ENCODE measurements at regions not wholly inside any gene's neighbourhood (a gene's known extent, or its start where the extent isn't known, plus 50 kb on each side); places are given as distances from the start of the nearest gene placed in this dataset.

DNA sequence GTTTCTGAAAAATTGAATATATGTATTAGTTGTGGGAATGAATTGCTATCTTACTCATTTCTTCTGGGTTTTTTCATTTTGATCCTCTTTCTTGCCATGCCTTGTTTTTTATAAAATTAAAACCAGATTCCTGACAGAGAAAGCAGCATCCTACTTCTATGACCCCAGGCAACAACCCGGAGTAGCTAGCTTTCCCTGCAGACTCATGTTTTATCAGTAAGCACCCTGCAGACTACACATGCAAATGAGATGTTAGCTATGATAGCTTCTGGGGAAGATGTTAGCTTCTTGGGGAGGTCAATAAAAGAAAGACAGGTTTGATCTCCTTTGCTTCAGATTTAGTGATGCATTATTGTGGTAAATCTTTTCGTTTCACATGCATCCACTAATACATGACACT, 1598.6 kb downstream of the SLITRK5 start:
- H3K27me3 ChIP-seq (ENCODE audit: control insufficient read depth, insufficient read depth, low read length) = no peaks in the 10 kb centered on the region
- no peak overlapping the region for H3K9ac ChIP-seq (ENCODE audit: low read depth, low read length)
- H3K9me3 ChIP-seq (ENCODE audit: control insufficient read depth, insufficient read depth, low read length) = no peaks in the 10 kb centered on the region
- H3K4me3 ChIP-seq (ENCODE audit: low read depth, low read length) = no peak overlapping the region
- H3K36me3 ChIP-seq (ENCODE audit: control insufficient read depth, insufficient read depth, low read length) = no peaks in the 10 kb centered on the region
- H3K4me1 ChIP-seq (ENCODE audit: control insufficient read depth, insufficient read depth, low read length) = no peaks in the 10 kb centered on the region

DNA sequence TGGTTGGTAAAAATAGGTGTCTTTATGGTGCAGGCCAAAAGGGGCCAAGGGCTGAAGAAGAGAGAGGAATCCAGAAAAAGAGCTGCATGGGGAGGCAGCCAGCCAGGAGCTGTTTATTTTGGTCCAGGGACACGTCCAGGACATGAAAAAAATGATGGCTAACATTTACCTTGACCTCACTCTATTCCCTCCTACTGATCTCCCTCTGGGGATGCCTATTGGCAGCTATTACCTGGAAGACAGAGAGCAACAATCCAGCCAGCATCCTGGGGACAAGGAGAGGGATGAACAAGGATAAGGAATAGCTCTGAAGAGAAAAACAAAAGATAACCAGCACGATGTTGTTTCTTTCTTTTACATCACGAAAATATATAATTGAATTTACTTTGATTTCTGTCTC, 1599.6 kb downstream of the SLITRK5 start:
- H3K36me3 ChIP-seq (ENCODE audit: control insufficient read depth, insufficient read depth, low read length) = no peaks in the 10 kb centered on the region
- H3K9me3 ChIP-seq (ENCODE audit: control insufficient read depth, insufficient read depth, low read length) = no peaks in the 10 kb centered on the region
- no peaks in the 10 kb centered on the region for H3K4me1 ChIP-seq (ENCODE audit: control insufficient read depth, insufficient read depth, low read length)
- H3K9ac ChIP-seq (ENCODE audit: low read depth, low read length) = no peak overlapping the region
- H3K27me3 ChIP-seq (ENCODE audit: control insufficient read depth, insufficient read depth, low read length) = no peaks in the 10 kb centered on the region
- no peak overlapping the region for H3K4me3 ChIP-seq (ENCODE audit: low read depth, low read length)

DNA sequence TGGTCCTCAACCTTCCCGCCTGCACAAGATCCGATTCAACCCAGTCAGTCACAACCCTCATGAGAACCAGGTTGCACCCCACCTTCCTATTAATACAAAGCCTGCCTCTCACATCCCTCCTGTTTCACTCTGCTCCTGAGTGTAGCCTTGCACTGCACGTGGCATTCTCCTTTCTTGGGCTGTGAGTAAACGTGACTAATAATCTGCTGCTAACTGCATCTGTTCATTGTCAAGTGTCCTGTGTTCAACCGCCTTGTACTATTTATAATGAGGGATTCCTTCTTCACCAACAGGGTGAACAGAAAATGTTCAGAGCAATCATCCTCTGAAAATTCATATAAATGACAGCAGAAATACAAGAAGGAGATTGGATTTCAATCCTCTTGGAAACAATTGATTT, 1608.2 kb downstream of the SLITRK5 start:
- no peaks in the 10 kb centered on the region for H3K4me1 ChIP-seq (ENCODE audit: control insufficient read depth, insufficient read depth, low read length)
- no peaks in the 10 kb centered on the region for H3K27me3 ChIP-seq (ENCODE audit: control insufficient read depth, insufficient read depth, low read length)
- H3K4me3 ChIP-seq (ENCODE audit: low read depth, low read length) = no peak overlapping the region
- H3K9me3 ChIP-seq (ENCODE audit: control insufficient read depth, insufficient read depth, low read length) = no peaks in the 10 kb centered on the region
- H3K36me3 ChIP-seq (ENCODE audit: control insufficient read depth, insufficient read depth, low read length) = no peaks in the 10 kb centered on the region
- H3K9ac ChIP-seq (ENCODE audit: low read depth, low read length) = no peak overlapping the region

DNA sequence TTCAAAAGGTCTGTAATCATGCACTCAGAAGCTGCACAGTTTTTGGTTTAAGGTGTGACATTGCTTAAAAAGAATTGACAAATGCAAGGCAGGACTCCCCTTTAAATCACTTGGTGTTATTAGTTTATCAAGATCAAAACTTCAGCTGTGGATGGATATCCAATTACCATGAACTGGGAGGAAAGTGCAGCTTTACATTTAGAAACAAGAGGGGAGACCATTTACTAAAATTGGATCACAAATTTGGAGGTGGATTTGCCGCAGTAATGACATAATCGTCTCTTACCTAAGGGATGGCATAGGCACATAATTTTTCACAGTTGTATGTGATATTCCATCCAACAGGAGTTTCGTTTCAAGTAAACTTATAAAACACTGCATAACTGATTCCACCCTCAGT, 1610.2 kb downstream of the SLITRK5 start:
- H3K4me3 ChIP-seq (ENCODE audit: low read depth, low read length) = no peak overlapping the region
- H3K36me3 ChIP-seq (ENCODE audit: control insufficient read depth, insufficient read depth, low read length) = no peaks in the 10 kb centered on the region
- no peaks in the 10 kb centered on the region for H3K4me1 ChIP-seq (ENCODE audit: control insufficient read depth, insufficient read depth, low read length)
- no peaks in the 10 kb centered on the region for H3K9me3 ChIP-seq (ENCODE audit: control insufficient read depth, insufficient read depth, low read length)
- no peak overlapping the region for H3K9ac ChIP-seq (ENCODE audit: low read depth, low read length)
- no peaks in the 10 kb centered on the region for H3K27me3 ChIP-seq (ENCODE audit: control insufficient read depth, insufficient read depth, low read length)

DNA sequence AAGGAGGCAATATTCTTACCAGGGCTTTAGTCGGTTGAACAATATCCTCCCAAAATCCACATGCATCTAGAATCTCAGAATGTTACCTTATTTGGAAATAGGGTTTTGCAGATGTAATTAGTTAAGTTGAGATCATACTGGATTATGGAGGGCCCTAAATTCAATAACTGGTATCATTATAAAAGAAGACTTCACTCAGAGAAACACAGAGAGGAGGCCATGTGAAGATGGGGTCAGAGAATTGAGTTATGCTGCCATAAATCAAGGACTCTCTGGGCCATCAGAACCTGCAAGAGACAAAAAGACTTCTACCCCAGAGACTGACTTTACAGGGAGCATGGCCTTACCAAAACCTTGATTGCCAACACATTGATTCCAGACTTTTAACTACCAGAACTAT, 1611.1 kb downstream of the SLITRK5 start:
- H3K9me3 ChIP-seq (ENCODE audit: control insufficient read depth, insufficient read depth, low read length) = no peaks in the 10 kb centered on the region
- H3K36me3 ChIP-seq (ENCODE audit: control insufficient read depth, insufficient read depth, low read length) = no peaks in the 10 kb centered on the region
- no peaks in the 10 kb centered on the region for H3K27me3 ChIP-seq (ENCODE audit: control insufficient read depth, insufficient read depth, low read length)
- H3K4me3 ChIP-seq (ENCODE audit: low read depth, low read length) = no peak overlapping the region
- no peak overlapping the region for H3K9ac ChIP-seq (ENCODE audit: low read depth, low read length)
- no peaks in the 10 kb centered on the region for H3K4me1 ChIP-seq (ENCODE audit: control insufficient read depth, insufficient read depth, low read length)

DNA sequence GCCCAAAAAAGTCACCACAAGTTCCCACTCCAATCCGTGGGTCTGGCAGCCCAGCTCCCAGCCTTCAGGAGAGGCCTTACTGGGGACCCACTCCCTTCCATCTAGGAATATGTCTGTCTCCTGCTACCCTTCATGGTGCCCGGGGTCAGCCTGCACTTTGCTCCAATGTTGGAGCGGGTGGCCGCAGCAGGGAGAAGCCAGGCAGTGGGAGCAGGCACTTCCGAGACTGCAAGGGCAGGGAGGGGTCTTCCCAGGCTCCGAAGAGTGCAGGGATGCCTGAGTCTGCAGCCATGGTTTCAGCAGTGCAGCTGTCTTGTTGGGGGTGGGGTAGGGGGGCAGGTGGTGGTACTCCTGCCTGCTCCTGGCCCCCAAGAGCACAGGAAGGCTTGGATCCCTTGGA, 1616.2 kb downstream of the SLITRK5 start:
- no peaks in the 10 kb centered on the region for H3K36me3 ChIP-seq (ENCODE audit: control insufficient read depth, insufficient read depth, low read length)
- no peak overlapping the region for H3K9ac ChIP-seq (ENCODE audit: low read depth, low read length)
- peaks cover 4% of the 10 kb centered on the region for H3K9me3 ChIP-seq (ENCODE audit: control insufficient read depth, insufficient read depth, low read length)
- no peak overlapping the region for H3K4me3 ChIP-seq (ENCODE audit: low read depth, low read length)
- no peaks in the 10 kb centered on the region for H3K4me1 ChIP-seq (ENCODE audit: control insufficient read depth, insufficient read depth, low read length)
- no peaks in the 10 kb centered on the region for H3K27me3 ChIP-seq (ENCODE audit: control insufficient read depth, insufficient read depth, low read length)

DNA sequence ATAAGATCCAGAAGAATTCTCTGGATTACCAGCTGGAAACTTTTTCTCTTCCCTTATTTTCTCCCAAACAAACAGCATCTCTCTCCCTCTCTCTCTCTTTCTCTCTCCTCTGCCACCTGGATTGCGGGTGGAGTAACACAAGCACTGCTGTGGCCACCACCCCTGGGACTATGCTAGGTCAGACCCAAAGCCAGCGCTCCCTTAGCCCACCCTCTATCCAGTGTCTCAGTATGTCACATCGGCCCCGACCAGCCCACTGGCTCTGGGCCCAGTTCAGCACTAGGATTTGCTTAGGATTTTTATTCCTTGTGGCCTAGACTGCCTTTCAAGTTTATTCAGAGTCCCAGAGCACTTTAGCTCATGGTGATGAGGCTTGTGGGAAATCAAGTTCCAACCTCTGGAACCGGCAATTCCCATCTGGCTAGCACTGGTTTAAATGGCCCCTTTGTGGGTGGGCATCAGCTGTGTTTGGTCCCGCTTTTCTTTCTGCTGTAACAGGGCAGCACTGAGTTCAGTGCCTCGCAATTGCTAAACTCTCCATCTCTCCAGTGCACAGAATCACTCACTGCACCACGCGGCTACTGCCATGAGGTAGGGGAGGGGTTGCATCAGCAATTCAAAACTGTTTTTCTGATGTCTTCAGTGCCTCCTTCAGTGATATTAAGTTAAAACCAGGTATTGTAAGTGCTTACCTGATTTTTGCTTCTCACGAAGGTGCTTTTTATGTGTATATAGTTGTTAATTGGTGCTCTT, 1623.1 kb downstream of the SLITRK5 start:
- no peaks in the 10 kb centered on the region for H3K4me1 ChIP-seq (ENCODE audit: control insufficient read depth, insufficient read depth, low read length)
- H3K36me3 ChIP-seq (ENCODE audit: control insufficient read depth, insufficient read depth, low read length) = no peaks in the 10 kb centered on the region

DNA sequence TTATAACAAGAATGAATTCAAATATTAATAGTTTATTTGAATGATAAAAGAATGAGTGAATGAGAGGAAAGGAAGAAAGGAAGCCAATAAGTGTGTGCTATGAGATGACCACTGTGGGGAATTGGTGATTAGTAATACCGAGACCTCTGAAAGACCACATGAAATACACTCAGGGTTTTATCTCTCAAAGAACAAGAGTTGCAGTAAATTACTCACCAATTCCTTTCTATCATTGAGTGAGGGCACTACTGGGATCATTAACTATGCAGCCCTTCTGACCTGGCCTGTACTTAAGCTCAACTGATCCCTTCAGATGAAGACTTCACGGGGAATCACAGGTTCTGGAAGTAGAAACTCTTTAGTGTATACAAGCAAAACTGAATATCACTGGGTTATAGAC, 1636.1 kb downstream of the SLITRK5 start:
- no peaks in the 10 kb centered on the region for H3K9me3 ChIP-seq (ENCODE audit: control insufficient read depth, insufficient read depth, low read length)
- no peaks in the 10 kb centered on the region for H3K36me3 ChIP-seq (ENCODE audit: control insufficient read depth, insufficient read depth, low read length)
- H3K4me1 ChIP-seq (ENCODE audit: control insufficient read depth, insufficient read depth, low read length) = no peaks in the 10 kb centered on the region
- no peak overlapping the region for H3K9ac ChIP-seq (ENCODE audit: low read depth, low read length)
- no peaks in the 10 kb centered on the region for H3K27me3 ChIP-seq (ENCODE audit: control insufficient read depth, insufficient read depth, low read length)
- no peak overlapping the region for H3K4me3 ChIP-seq (ENCODE audit: low read depth, low read length)

More for the DNA sequence above, 1623.1 kb downstream of the SLITRK5 start:
- H3K4me3 ChIP-seq (ENCODE audit: low read depth, low read length) = no peak overlapping the region
- H3K9me3 ChIP-seq (ENCODE audit: control insufficient read depth, insufficient read depth, low read length) = no peaks in the 10 kb centered on the region
- H3K9ac ChIP-seq (ENCODE audit: low read depth, low read length) = no peak overlapping the region
- H3K27me3 ChIP-seq (ENCODE audit: control insufficient read depth, insufficient read depth, low read length) = no peaks in the 10 kb centered on the region

DNA sequence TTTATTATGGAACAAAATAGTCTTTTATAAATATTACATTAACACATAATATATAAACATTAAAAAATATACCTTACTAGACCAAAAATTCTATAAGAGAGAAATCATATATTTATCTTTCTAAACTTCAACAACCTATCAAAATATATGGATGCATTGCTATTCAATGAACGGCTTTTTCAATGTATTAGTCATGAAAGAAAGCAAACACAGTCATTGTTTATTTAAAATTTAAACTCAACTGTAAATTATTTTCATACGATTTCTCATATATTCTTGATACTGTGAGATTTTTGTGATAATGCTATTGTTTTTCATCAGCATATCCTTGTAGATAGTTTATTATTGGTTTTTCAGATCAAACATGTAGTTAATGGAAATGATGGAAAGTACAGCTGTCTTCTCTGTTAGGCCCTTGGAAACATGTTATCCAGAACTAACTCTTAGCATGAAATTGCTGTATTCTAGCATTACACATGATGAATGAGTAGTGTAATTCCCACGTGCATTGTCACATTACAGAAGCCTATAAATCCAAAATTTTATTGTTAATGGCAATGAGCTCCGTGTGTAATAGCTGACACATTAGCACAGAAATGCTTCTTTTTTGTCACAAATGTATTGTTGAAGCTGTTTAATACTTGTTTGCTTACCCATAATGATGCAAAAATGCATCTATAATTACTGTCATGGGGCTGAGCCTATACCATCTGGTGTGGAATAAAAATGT, 1639.9 kb downstream of the SLITRK5 start:
- Histone ChIP-seq H3K9ac (ENCODE audit: low read depth, low read length) (no peak overlapping the region), H3K9me3 (ENCODE audit: control insufficient read depth, insufficient read depth, low read length) (no peaks in the 10 kb centered on the region)

DNA sequence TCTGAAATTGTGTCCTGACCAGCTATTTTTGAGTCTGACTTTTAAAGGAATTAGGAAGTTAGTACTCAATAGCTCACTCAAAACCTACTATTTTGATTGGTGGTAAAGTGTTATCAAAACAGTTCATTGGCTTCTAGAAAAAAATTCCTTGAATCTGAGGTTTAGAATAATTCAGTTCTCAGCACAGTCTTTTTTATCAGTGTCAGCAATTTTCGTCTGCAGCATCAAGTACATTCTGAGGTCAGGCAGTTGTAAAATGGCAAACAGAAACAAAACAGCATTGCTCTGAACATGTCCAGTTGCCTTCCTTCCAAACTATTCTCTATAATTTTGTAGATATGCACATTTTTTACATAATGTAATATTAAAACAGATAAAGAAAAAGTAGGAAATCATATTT, 1644.1 kb downstream of the SLITRK5 start:
- H3K27me3 ChIP-seq (ENCODE audit: control insufficient read depth, insufficient read depth, low read length) = no peaks in the 10 kb centered on the region
- H3K36me3 ChIP-seq (ENCODE audit: control insufficient read depth, insufficient read depth, low read length) = no peaks in the 10 kb centered on the region
- H3K4me1 ChIP-seq (ENCODE audit: control insufficient read depth, insufficient read depth, low read length) = no peaks in the 10 kb centered on the region
- no peaks in the 10 kb centered on the region for H3K9me3 ChIP-seq (ENCODE audit: control insufficient read depth, insufficient read depth, low read length)
- no peak overlapping the region for H3K9ac ChIP-seq (ENCODE audit: low read depth, low read length)
- H3K4me3 ChIP-seq (ENCODE audit: low read depth, low read length) = no peak overlapping the region

More for the DNA sequence above, 1639.9 kb downstream of the SLITRK5 start:
- no peaks in the 10 kb centered on the region for H3K27me3 ChIP-seq (ENCODE audit: control insufficient read depth, insufficient read depth, low read length)
- no peaks in the 10 kb centered on the region for H3K4me1 ChIP-seq (ENCODE audit: control insufficient read depth, insufficient read depth, low read length)
- no peaks in the 10 kb centered on the region for H3K36me3 ChIP-seq (ENCODE audit: control insufficient read depth, insufficient read depth, low read length)
- H3K4me3 ChIP-seq (ENCODE audit: low read depth, low read length) = no peak overlapping the region

DNA sequence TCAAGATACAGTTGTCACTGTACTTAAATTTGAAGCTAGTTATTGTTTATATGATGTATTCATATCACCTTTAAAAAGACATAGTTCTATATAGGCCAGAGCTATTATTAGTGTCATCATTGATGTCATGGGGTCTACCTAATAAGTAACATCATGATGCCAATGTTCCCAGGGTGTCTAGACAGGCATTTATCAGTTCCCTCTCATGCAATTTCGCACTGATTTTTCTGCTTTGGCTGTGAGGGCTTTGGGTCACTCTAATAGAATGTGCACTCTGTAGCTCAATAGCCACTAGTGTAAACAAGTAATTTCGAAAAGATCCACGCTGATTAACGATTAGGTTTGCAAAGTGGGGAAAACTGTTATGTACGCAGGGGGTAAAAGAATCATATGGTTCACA, 1651.3 kb downstream of the SLITRK5 start:
- Histone ChIP-seq H3K27me3 (ENCODE audit: control insufficient read depth, insufficient read depth, low read length) (no peaks in the 10 kb centered on the region), H3K4me3 (ENCODE audit: low read depth, low read length) (no peak overlapping the region), H3K36me3 (ENCODE audit: control insufficient read depth, insufficient read depth, low read length) (no peaks in the 10 kb centered on the region), H3K9me3 (ENCODE audit: control insufficient read depth, insufficient read depth, low read length) (no peaks in the 10 kb centered on the region), H3K9ac (ENCODE audit: low read depth, low read length) (no peak overlapping the region), H3K4me1 (ENCODE audit: control insufficient read depth, insufficient read depth, low read length) (no peaks in the 10 kb centered on the region)

DNA sequence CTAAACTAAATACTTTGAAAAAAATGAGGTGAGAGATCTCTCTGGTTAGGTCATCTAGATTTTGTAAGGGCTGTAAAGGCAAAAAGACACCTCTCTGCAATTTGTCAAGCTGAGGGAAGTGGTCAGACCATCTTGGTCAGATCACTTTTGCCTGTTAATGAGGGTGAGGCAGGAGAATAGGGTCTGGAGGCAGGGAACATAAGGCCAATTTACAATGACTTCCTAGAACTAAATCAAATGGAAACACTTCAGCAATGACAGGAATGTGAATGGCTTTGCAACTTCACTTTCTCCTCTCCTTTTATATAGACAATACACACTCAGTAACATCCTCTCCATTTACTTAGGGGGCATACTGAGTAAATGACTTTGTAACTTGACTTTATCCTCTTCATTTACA, 1653.4 kb downstream of the SLITRK5 start:
- Histone ChIP-seq H3K4me1 (ENCODE audit: control insufficient read depth, insufficient read depth, low read length) (no peaks in the 10 kb centered on the region), H3K27me3 (ENCODE audit: control insufficient read depth, insufficient read depth, low read length) (no peaks in the 10 kb centered on the region), H3K9me3 (ENCODE audit: control insufficient read depth, insufficient read depth, low read length) (no peaks in the 10 kb centered on the region), H3K36me3 (ENCODE audit: control insufficient read depth, insufficient read depth, low read length) (no peaks in the 10 kb centered on the region), H3K9ac (ENCODE audit: low read depth, low read length) (no peak overlapping the region), H3K4me3 (ENCODE audit: low read depth, low read length) (no peak overlapping the region)
